T-helper 17 cell (primary cell): ENCODE measurements at regions not wholly inside any gene's neighbourhood (a gene's known extent, or its start where the extent isn't known, plus 50 kb on each side); places are given as distances from the start of the nearest gene placed in this dataset.
A peak's percentile ranks its signal among the peaks of the same experiment; 100 is the strongest.

Source experiments
- ATAC-seq: fragments of 150-1000 bp; cut with Tn5 transposase; 2 replicates; pipeline ENCODE4 v1.10.0; 2021; ENCODE audit warnings: mild to moderate bottlenecking, moderate library complexity
- DNase-seq, 3 donors: peaks; one replicate each; pipeline versions ENCODE4 v3.0.0 to v3.0.0-alpha.2; 2020 to 2021
- H3K9me3 ChIP-seq: one replicate; pipeline ENCODE4 v1.7.0; 2013; ENCODE audit warnings: low read length, mild to moderate bottlenecking; ENCODE audit not compliant: control insufficient read depth, poor library complexity, severe bottlenecking
- H3K27ac Mint-ChIP-seq: one replicate; pipeline ENCODE4 v1.8.0; 2022; ENCODE audit warnings: mild to moderate bottlenecking, moderate library complexity, mixed read lengths
- H3K27me3 Mint-ChIP-seq: one replicate; pipeline ENCODE4 v1.8.0; 2022; ENCODE audit warnings: mixed read lengths
- H3K36me3 Mint-ChIP-seq: one replicate; pipeline ENCODE4 v1.8.0; 2022; ENCODE audit warnings: low read depth, mixed read lengths
- H3K4me1 Mint-ChIP-seq: one replicate; pipeline ENCODE4 v1.8.0; 2022; ENCODE audit warnings: mild to moderate bottlenecking, mixed read lengths
- H3K4me3 Mint-ChIP-seq: one replicate; pipeline ENCODE4 v1.8.0; 2022; ENCODE audit warnings: mild to moderate bottlenecking, moderate library complexity, mixed read lengths

GRCh38 chrX:9153300-9153699 lies 119.4 kb upstream of the FAM9B start:
- no peak for DNase-seq
- Mint-ChIP-seq H3K36me3 (no peaks in the 10 kb centered on the region), H3K4me3 (no peak overlapping the region), H3K27me3 (no peaks in the 10 kb centered on the region), H3K4me1 (no peaks in the 10 kb centered on the region), H3K27ac (no peak overlapping the region)
- ATAC-seq = no peak
- H3K9me3 ChIP-seq = no peaks in the 10 kb centered on the region

DNA sequence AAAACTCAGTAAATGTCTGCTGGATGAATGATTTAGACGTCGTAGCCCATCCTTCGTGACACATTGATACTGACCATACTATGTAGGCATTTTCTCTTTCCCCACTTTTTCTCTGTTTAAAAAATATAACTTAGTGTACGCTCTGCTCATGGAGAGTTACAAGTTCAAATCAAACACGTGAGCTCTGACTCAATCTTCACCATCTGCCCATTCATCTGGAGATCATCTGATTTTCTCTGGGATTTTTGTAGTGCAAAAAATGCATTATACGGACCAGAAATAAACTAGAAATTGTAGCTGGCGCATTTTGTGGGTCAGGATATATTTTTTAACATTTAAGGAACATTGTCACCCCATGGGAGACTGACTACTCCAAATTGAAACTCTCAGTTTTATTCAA lies 124.7 kb upstream of the FAM9B start:
- Mint-ChIP-seq H3K27me3 (no peaks in the 10 kb centered on the region), H3K27ac (no peak overlapping the region), H3K4me3 (no peak overlapping the region), H3K4me1 (peaks cover 5% of the 10 kb centered on the region), H3K36me3 (no peaks in the 10 kb centered on the region)
- ATAC-seq (no peak), DNase-seq (no peak)
- no peaks in the 10 kb centered on the region for H3K9me3 ChIP-seq

GRCh38 chrX:9160698-9161329 lies 126.9 kb upstream of the FAM9B start:
- ATAC-seq (peak; percentile 49), DNase-seq (no peak)
- no peaks in the 10 kb centered on the region for H3K36me3 Mint-ChIP-seq
- no peaks in the 10 kb centered on the region for H3K9me3 ChIP-seq
- H3K27me3 Mint-ChIP-seq = no peaks in the 10 kb centered on the region
- H3K27ac Mint-ChIP-seq = peak overlapping the region; percentile 0
- peaks cover 17% of the 10 kb centered on the region for H3K4me1 Mint-ChIP-seq
- no peak overlapping the region for H3K4me3 Mint-ChIP-seq

DNA sequence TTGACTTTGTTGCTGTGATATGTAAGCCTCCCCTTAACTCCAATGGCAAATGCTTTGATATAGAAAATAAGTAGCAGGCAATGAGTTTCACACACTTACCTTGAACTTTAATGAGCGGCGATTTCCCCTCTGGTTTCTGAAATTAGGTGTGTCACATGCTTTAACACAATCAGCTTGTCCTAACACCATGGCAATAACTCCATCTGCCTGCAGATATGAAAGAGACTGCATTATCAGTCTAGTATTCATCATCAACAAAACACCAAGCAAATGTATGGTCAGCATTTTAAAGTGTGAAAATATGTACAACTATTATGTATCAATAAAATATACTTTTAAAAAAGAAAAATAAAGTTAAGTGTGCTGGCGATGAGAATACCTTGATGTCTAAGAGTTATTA lies 128.8 kb upstream of the FAM9B start:
- H3K27ac Mint-ChIP-seq = peak overlapping the region; percentile 95
- no peak overlapping the region for H3K4me3 Mint-ChIP-seq
- DNase-seq (no peak), ATAC-seq (no peak)
- H3K36me3 Mint-ChIP-seq = no peaks in the 10 kb centered on the region
- no peaks in the 10 kb centered on the region for H3K27me3 Mint-ChIP-seq
- no peaks in the 10 kb centered on the region for H3K9me3 ChIP-seq
- peaks cover 22% of the 10 kb centered on the region for H3K4me1 Mint-ChIP-seq

DNA sequence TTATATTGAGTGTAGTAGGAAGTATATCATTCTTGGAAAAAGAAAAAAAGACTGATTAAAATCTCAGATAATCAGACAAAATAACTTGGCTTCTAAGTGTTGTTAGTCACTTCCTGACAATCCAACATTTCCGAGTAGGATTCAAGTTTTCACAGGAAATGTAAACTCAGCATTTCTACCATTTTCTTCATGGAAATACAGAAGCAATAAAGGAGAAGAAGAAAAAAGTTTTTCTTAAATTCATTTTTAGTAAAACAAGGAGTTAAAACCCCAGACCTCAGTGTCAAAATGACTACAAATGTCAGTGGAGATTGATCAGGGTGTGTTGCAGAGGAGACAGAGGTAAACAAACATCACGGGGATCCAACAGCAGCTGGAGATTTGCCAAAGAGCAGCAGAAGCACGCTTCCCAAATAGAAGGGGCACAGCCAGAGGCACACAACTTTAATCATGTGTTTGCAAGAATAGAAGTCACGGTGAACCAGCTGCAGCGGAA lies 129.3 kb upstream of the FAM9B start:
- Mint-ChIP-seq H3K27ac (peak overlapping the region; percentile 95), H3K4me1 (peaks cover 22% of the 10 kb centered on the region), H3K4me3 (no peak overlapping the region), H3K36me3 (no peaks in the 10 kb centered on the region), H3K27me3 (no peaks in the 10 kb centered on the region)
- DNase-seq = no peak
- ATAC-seq = no peak
- H3K9me3 ChIP-seq = no peaks in the 10 kb centered on the region

DNA sequence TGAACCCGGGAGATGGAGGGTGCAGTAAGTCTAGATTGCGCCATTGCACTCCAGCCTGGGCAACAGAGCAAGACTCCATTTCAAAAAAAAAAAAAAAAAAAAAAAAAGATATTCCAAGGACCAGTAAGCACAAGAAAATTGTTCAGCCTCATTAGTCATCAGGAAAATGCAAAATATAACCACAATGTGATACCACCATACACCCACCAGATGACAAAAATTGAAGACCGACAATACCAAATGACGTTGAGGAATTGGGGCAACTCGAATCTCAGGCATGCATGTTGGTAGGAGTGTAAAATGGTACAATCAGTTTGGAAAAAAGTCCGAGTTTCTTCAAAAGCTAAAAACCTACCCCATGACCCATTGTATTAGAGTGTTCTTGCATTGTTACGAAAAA lies 130.2 kb upstream of the FAM9B start:
- H3K4me1 Mint-ChIP-seq = peaks cover 22% of the 10 kb centered on the region
- no peak overlapping the region for H3K4me3 Mint-ChIP-seq
- H3K36me3 Mint-ChIP-seq = no peaks in the 10 kb centered on the region
- DNase-seq (no peak), ATAC-seq (no peak)
- H3K27me3 Mint-ChIP-seq = no peaks in the 10 kb centered on the region
- peak overlapping the region; percentile 95 for H3K27ac Mint-ChIP-seq
- H3K9me3 ChIP-seq = no peaks in the 10 kb centered on the region

- ATAC-seq = no peak
- Mint-ChIP-seq H3K36me3 (no peaks in the 10 kb centered on the region), H3K4me3 (peak overlapping the region; percentile 49), H3K27me3 (no peaks in the 10 kb centered on the region), H3K4me1 (peaks cover 22% of the 10 kb centered on the region), H3K27ac (peak overlapping the region; percentile 95)
- no peaks in the 10 kb centered on the region for H3K9me3 ChIP-seq
- no peak for DNase-seq
Observed at GRCh38 chrX:9164533-9165426, 130.9 kb upstream of the FAM9B start.

DNA sequence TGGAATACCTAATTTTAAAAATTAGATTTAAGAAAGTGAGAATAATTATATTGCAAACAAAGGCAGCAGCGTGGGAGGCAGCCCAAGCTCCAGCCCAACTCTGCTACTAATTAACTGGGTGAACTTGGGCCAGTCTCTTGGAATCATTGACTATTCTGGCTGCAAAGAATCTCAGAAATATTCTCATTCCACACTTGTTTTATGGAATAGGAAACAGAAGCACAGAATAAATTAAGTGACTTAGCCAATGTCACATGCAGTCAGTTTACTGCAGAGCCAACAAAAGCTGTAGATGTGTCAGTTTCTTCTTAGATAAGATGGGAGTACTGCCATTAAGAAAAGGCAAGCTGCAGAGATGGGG lies 132.6 kb upstream of the FAM9B start:
- H3K36me3 Mint-ChIP-seq = no peaks in the 10 kb centered on the region

DNA sequence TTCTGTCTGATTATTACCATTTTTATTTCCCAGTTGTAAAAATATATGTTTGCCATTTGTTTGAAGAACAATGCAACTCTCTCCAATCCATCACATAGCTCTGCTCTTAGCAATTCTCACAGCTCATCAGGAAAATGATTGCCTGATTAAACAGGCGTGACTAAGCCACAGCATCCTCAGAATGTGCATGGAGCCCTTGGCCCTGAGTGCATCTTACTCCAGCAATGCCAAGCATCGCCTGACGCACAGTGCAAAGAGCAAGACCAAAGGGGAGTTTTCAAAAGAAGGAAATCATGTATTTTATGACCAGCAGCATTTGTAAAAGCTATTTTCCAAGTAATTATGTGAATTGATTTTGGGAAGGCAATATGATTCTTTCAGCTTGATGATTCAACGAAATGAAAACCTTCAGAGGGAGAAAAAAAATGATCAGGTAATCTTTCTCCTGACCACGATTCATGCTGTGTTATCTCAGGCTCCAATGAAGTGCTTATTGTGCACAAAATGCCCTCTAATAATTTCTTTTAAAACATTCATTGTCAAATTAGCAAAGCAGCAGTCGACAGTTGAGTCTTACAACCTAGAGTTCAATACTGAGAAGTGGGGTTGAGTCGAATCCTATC lies 138.0 kb upstream of the FAM9B start:
- H3K27me3 Mint-ChIP-seq = no peaks in the 10 kb centered on the region
- no peak overlapping the region for H3K27ac Mint-ChIP-seq
- ATAC-seq (no peak), DNase-seq (no peak)
- H3K4me3 Mint-ChIP-seq = no peak overlapping the region
- no peaks in the 10 kb centered on the region for H3K4me1 Mint-ChIP-seq
- no peaks in the 10 kb centered on the region for H3K36me3 Mint-ChIP-seq
- no peaks in the 10 kb centered on the region for H3K9me3 ChIP-seq

More for the DNA sequence above, 132.6 kb upstream of the FAM9B start:
- DNase-seq (no peak), ATAC-seq (no peak)
- no peaks in the 10 kb centered on the region for H3K9me3 ChIP-seq
- H3K4me3 Mint-ChIP-seq = no peak overlapping the region
- peaks cover 19% of the 10 kb centered on the region for H3K4me1 Mint-ChIP-seq
- H3K27me3 Mint-ChIP-seq = no peaks in the 10 kb centered on the region
- H3K27ac Mint-ChIP-seq = peak overlapping the region; percentile 95

DNA sequence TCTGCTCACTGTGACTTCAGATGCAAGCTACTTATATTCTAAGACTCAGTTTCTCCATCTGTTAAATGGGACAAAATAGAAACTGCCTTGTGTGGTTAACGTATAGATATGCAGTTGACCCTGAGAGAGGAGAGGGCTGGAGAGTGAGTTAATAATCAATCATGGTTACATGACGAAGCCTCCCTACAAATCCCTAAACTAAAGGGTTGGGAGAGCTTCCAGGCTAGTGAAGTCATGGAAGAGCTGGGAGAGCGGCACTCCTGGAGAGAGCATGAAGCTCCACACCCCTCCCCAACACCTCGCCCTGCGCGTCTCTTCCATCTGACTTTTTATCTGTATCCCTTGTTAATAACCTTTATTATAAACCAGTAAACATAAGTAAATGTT lies 138.5 kb upstream of the FAM9B start:
- Mint-ChIP-seq H3K36me3 (no peaks in the 10 kb centered on the region), H3K27ac (no peak overlapping the region), H3K4me1 (no peaks in the 10 kb centered on the region), H3K27me3 (no peaks in the 10 kb centered on the region), H3K4me3 (no peak overlapping the region)
- no peaks in the 10 kb centered on the region for H3K9me3 ChIP-seq
- DNase-seq (no peak), ATAC-seq (no peak)

- Mint-ChIP-seq H3K27me3 (no peaks in the 10 kb centered on the region), H3K4me1 (no peaks in the 10 kb centered on the region), H3K36me3 (no peaks in the 10 kb centered on the region), H3K4me3 (no peak overlapping the region), H3K27ac (no peak overlapping the region)
- no peaks in the 10 kb centered on the region for H3K9me3 ChIP-seq
- ATAC-seq = no peak
- DNase-seq = no peak
Observed at GRCh38 chrX:9180623-9181022, 146.7 kb upstream of the FAM9B start.

- no peak overlapping the region for H3K4me3 Mint-ChIP-seq
- H3K36me3 Mint-ChIP-seq = no peaks in the 10 kb centered on the region
- DNase-seq (no peak), ATAC-seq (no peak)
- no peaks in the 10 kb centered on the region for H3K9me3 ChIP-seq
- no peaks in the 10 kb centered on the region for H3K4me1 Mint-ChIP-seq
- H3K27me3 Mint-ChIP-seq = peaks cover 7% of the 10 kb centered on the region
- H3K27ac Mint-ChIP-seq = no peak overlapping the region
Observed at GRCh38 chrX:9182041-9182440, 148.1 kb upstream of the FAM9B start.

DNA sequence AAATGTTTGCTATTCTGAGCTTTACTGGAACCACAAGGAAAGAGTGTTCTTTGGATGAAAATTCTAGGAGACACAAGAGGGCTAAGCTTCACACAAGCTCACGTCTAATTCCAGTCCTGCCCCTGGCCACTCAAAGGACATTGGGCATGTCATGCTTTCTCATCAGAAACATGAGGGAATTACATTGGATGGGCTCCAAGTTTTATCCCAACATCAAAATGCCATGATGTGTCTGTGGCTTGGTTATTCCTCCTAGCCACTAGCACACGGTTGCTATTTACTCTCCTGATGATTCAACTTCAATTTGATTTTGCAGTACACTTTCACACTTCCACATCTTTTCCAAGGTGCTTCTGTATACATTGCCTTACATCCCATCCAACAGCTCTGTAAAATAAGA lies 149.6 kb upstream of the FAM9B start:
- no peaks in the 10 kb centered on the region for H3K9me3 ChIP-seq
- H3K36me3 Mint-ChIP-seq = no peaks in the 10 kb centered on the region
- ATAC-seq (no peak), DNase-seq (no peak)
- H3K4me1 Mint-ChIP-seq = no peaks in the 10 kb centered on the region
- H3K27ac Mint-ChIP-seq = no peak overlapping the region
- no peak overlapping the region for H3K4me3 Mint-ChIP-seq
- peaks cover 7% of the 10 kb centered on the region for H3K27me3 Mint-ChIP-seq
